ENCODE measurements at regions not wholly inside any gene's neighbourhood (a gene's known extent, or its start where the extent isn't known, plus 50 kb on each side); places are given as distances from the start of the nearest gene placed in this dataset.
"Not testable (repeated sequence)": the region's sequence is repeated elsewhere in the genome, so short reads cannot be mapped to it uniquely, and the experiment has no call there.

GRCh38 chr5:82974346-82974745 lies 102.8 kb downstream of the TMEM167A start:
- TF ChIP-seq CTCF (IDR thresholded peaks at IDR 0.05; ENCODE audit: low read depth, low read length); EZH2phosphoT487 (IDR thresholded peaks at IDR 0.05; ENCODE audit: low read depth): not testable (repeated sequence)
